ENCODE measurements at regions not wholly inside any gene's neighbourhood (a gene's known extent, or its start where the extent isn't known, plus 50 kb on each side); places are given as distances from the start of the nearest gene placed in this dataset.

GRCh38 chr10:30154561-30154960 lies 95.2 kb upstream of the JCAD start:
- no peak for ATAC-seq
- TF ChIP-seq ZNF219 (CRISPR knock-in tag; IDR thresholded peaks at IDR 0.05; ENCODE audit: borderline replicate concordance): no peak
- no peak for DNase-seq (ENCODE audit: low spot score)
- Mint-ChIP-seq H3K9me3 (peaks cover 16% of the 10 kb centered on the region), H3K27me3 (ENCODE audit: low read depth) (no peaks in the 10 kb centered on the region), H3K4me3 (no peak overlapping the region), H3K4me1 (peaks cover 11% of the 10 kb centered on the region), H3K27ac (no peak overlapping the region), H3K36me3 (peaks cover 2% of the 10 kb centered on the region; the same call in 1 of the 2 replicates)
- POLR2A ChIA-PET: no interaction called here
- CTCF ChIA-PET: no interaction called here

- Mint-ChIP-seq H3K4me1 (peaks cover 11% of the 10 kb centered on the region), H3K27me3 (ENCODE audit: low read depth) (no peaks in the 10 kb centered on the region), H3K27ac (no peak overlapping the region), H3K9me3 (peaks cover 12% of the 10 kb centered on the region), H3K4me3 (no peak overlapping the region), H3K36me3 (peaks cover 2% of the 10 kb centered on the region; the same call in 1 of the 2 replicates)
- ATAC-seq (no peak), DNase-seq (ENCODE audit: low spot score) (no peak)
- TF ChIP-seq RELA (CRISPR knock-in tag; IDR thresholded peaks at IDR 0.05; ENCODE audit: borderline replicate concordance) (no peak), ZNF121 (CRISPR knock-in tag; IDR thresholded peaks at IDR 0.05) (no peak), E2F5 (CRISPR knock-in tag; IDR thresholded peaks at IDR 0.05) (no peak), NFYB (CRISPR knock-in tag; conservative IDR thresholded peaks at IDR 0.05; ENCODE audit: low read depth) (no peak), ELF4 (CRISPR knock-in tag; IDR thresholded peaks at IDR 0.05; ENCODE audit: low read depth) (no peak), JUN (CRISPR knock-in tag; IDR thresholded peaks at IDR 0.05) (no peak), CREM (CRISPR knock-in tag; IDR thresholded peaks at IDR 0.05) (no peak), ZNF232 (CRISPR knock-in tag; IDR thresholded peaks at IDR 0.05) (no peak), FOXK1 (CRISPR knock-in tag; IDR thresholded peaks at IDR 0.05) (no peak), TCF7 (CRISPR knock-in tag; IDR thresholded peaks at IDR 0.05; ENCODE audit: low read depth) (no peak), FOXP4 (CRISPR knock-in tag; IDR thresholded peaks at IDR 0.05) (no peak), MYBL2 (CRISPR knock-in tag; IDR thresholded peaks at IDR 0.05) (no peak)
- ChIA-PET CTCF (no interaction called here), POLR2A (no interaction called here)
Measured at GRCh38 chr10:30154126-30154525, 94.7 kb upstream of the JCAD start.

- no peak overlapping the region for H3K4me3 Mint-ChIP-seq
- no peak overlapping the region for H3K27ac Mint-ChIP-seq
- peaks cover 2% of the 10 kb centered on the region; the same call in 1 of the 2 replicates for H3K36me3 Mint-ChIP-seq
- ATAC-seq: peak; percentile 78
- peaks cover 15% of the 10 kb centered on the region for H3K9me3 Mint-ChIP-seq
- no peak for DNase-seq (ENCODE audit: low spot score)
- peaks cover 11% of the 10 kb centered on the region for H3K4me1 Mint-ChIP-seq
- TF ChIP-seq ELF4 (CRISPR knock-in tag; IDR thresholded peaks at IDR 0.05; ENCODE audit: low read depth) (no peak), ATF3 (CRISPR knock-in tag; conservative IDR thresholded peaks at IDR 0.05) (no peak), ZNF423 (CRISPR knock-in tag; IDR thresholded peaks at IDR 0.05) (0 out of 2 replicates have a peak, but pooled peaks have one; percentile 30)
- H3K27me3 Mint-ChIP-seq (ENCODE audit: low read depth): no peaks in the 10 kb centered on the region
- CTCF ChIA-PET: interaction anchor here (0.6 to 1.4 kb wide), 7 partner anchors 55 to 439 kb away, joined by 3 to 5 read pairs (median 4); no protein-coding TSS in a partner anchor
- POLR2A ChIA-PET: interaction anchor here (0.6 kb wide), 1 partner anchor 1869 kb away, joined by 3 read pairs; no protein-coding TSS in a partner anchor
Measured at GRCh38 chr10:30151581-30152389, 92.4 kb upstream of the JCAD start.

- Mint-ChIP-seq H3K4me3 (no peak overlapping the region), H3K36me3 (no peaks in the 10 kb centered on the region), H3K9me3 (peaks cover 6% of the 10 kb centered on the region; the same call in 1 of the 2 replicates), H3K27me3 (ENCODE audit: low read depth) (no peaks in the 10 kb centered on the region), H3K4me1 (no peaks in the 10 kb centered on the region), H3K27ac (no peak overlapping the region)
- DNase-seq (ENCODE audit: low spot score): no peak
- POLR2A ChIA-PET: no interaction called here
- no peak for ATAC-seq
- TF ChIP-seq ESRRA (CRISPR knock-in tag; IDR thresholded peaks at IDR 0.05; ENCODE audit: borderline replicate concordance) (no peak), NR2C2 (CRISPR knock-in tag; IDR thresholded peaks at IDR 0.05) (no peak), HMGXB4 (CRISPR knock-in tag; IDR thresholded peaks at IDR 0.05) (no peak), MYBL2 (CRISPR knock-in tag; IDR thresholded peaks at IDR 0.05) (no peak), IRF2 (CRISPR knock-in tag; IDR thresholded peaks at IDR 0.05; ENCODE audit: borderline replicate concordance, low read depth) (no peak), FOXJ3 (CRISPR knock-in tag; IDR thresholded peaks at IDR 0.05; ENCODE audit: borderline replicate concordance) (no peak), USF1 (CRISPR knock-in tag; IDR thresholded peaks at IDR 0.05) (no peak)
- CTCF ChIA-PET: no interaction called here
Measured at GRCh38 chr10:30141423-30141822, 82.0 kb upstream of the JCAD start.
